ENCODE measurements at regions not wholly inside any gene's neighbourhood (a gene's known extent, or its start where the extent isn't known, plus 50 kb on each side); places are given as distances from the start of the nearest gene placed in this dataset.

DNA sequence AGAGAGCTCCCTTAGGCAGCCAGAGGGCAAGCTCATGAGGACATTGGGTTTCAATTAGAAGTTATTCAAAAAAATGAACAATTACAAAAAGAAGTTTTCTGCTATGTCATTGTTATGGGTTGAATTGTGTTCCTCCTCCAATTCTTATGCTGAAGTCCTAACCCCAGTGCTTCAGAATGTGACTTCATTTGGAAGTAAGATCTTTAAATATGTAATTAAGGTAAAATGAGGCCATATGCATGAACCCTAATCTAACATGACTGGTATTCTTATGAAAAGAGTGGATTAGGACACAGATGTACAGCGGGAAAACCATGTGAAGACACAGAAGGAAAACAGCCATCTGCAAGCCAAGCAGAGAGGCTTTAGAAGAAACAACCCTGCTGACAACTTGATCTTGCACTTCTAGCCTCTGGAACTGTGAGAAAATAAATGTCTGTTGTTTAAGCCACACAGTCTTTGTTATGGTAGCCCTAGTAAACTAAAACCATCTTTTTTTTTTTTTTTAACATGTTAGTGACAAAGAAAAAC lies 929.6 kb downstream of the EPHA3 start:
- H3K4me3 Mint-ChIP-seq (ENCODE audit: unreplicated experiment): no peak overlapping the region
- TF ChIP-seq, protein P1, sequence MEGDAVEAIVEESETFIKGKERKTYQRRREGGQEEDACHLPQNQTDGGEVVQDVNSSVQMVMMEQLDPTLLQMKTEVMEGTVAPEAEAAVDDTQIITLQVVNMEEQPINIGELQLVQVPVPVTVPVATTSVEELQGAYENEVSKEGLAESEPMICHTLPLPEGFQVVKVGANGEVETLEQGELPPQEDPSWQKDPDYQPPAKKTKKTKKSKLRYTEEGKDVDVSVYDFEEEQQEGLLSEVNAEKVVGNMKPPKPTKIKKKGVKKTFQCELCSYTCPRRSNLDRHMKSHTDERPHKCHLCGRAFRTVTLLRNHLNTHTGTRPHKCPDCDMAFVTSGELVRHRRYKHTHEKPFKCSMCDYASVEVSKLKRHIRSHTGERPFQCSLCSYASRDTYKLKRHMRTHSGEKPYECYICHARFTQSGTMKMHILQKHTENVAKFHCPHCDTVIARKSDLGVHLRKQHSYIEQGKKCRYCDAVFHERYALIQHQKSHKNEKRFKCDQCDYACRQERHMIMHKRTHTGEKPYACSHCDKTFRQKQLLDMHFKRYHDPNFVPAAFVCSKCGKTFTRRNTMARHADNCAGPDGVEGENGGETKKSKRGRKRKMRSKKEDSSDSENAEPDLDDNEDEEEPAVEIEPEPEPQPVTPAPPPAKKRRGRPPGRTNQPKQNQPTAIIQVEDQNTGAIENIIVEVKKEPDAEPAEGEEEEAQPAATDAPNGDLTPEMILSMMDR (IDR thresholded peaks at IDR 0.05; ENCODE audit: unreplicated experiment): no peak
- POLR2A ChIA-PET: no interaction called here
- no peaks in the 10 kb centered on the region for H3K36me3 Mint-ChIP-seq (ENCODE audit: insufficient read depth, unreplicated experiment)
- H3K9me3 Mint-ChIP-seq (ENCODE audit: unreplicated experiment): no peaks in the 10 kb centered on the region
- intact Hi-C loops (cut with micrococcal nuclease): no loop called here
- CTCF ChIA-PET: interaction anchor here (0.6 to 0.7 kb wide), 2 partner anchors 69 to 476 kb away, joined by 3 read pairs; no protein-coding TSS in a partner anchor
- H3K4me1 Mint-ChIP-seq (ENCODE audit: insufficient read depth, unreplicated experiment): peaks cover 7% of the 10 kb centered on the region
- no peak overlapping the region for H3K27ac Mint-ChIP-seq (ENCODE audit: low read depth, unreplicated experiment)
- DNase-seq (ENCODE audit: unreplicated experiment): no peak
- no TSS peak for BruUV-seq (replicated peaks)
- no peaks in the 10 kb centered on the region for H3K27me3 Mint-ChIP-seq (ENCODE audit: insufficient read depth, unreplicated experiment)

DNA sequence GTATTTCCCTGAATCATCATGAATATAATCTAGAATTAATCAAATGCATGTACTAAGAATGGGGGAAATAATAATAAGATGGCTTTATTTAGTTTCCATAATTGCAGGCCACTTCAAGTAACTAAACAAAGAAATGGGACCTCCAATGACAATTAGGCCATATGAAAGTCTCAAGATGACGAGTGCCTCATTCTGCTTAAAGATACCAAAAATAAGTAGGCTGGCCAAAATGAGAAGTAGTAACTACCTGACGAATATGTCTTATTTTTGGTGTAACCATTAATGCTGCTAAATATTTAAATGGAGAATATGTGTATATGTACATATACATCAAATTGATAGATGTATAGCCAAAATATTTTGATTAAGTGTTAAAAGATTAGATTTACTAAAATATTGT lies 932.6 kb downstream of the EPHA3 start:
- ChIA-PET CTCF (no interaction called here), POLR2A (no interaction called here)
- H3K36me3 Mint-ChIP-seq (ENCODE audit: insufficient read depth, unreplicated experiment): no peaks in the 10 kb centered on the region
- no peak overlapping the region for H3K27ac Mint-ChIP-seq (ENCODE audit: low read depth, unreplicated experiment)
- peaks cover 7% of the 10 kb centered on the region for H3K4me1 Mint-ChIP-seq (ENCODE audit: insufficient read depth, unreplicated experiment)
- intact Hi-C loops (cut with micrococcal nuclease): no loop called here
- no peak for DNase-seq (ENCODE audit: unreplicated experiment)
- no peaks in the 10 kb centered on the region for H3K27me3 Mint-ChIP-seq (ENCODE audit: insufficient read depth, unreplicated experiment)
- no peaks in the 10 kb centered on the region for H3K9me3 Mint-ChIP-seq (ENCODE audit: unreplicated experiment)
- no peak overlapping the region for H3K4me3 Mint-ChIP-seq (ENCODE audit: unreplicated experiment)
- BruUV-seq (replicated peaks): no TSS peak
- TF ChIP-seq, protein P1 (IDR thresholded peaks at IDR 0.05; ENCODE audit: unreplicated experiment): no peak

GRCh38 chr3:90040554-90040953 lies 933.1 kb downstream of the EPHA3 start:
- TF ChIP-seq, protein P1 (IDR thresholded peaks at IDR 0.05; ENCODE audit: unreplicated experiment): no peak
- Mint-ChIP-seq H3K36me3 (ENCODE audit: insufficient read depth, unreplicated experiment) (no peaks in the 10 kb centered on the region), H3K4me1 (ENCODE audit: insufficient read depth, unreplicated experiment) (peaks cover 5% of the 10 kb centered on the region), H3K27me3 (ENCODE audit: insufficient read depth, unreplicated experiment) (no peaks in the 10 kb centered on the region), H3K4me3 (ENCODE audit: unreplicated experiment) (no peak overlapping the region), H3K27ac (ENCODE audit: low read depth, unreplicated experiment) (no peak overlapping the region), H3K9me3 (ENCODE audit: unreplicated experiment) (no peaks in the 10 kb centered on the region)
- CTCF ChIA-PET: no interaction called here
- intact Hi-C loops (cut with micrococcal nuclease): no loop called here
- no peak for DNase-seq (ENCODE audit: unreplicated experiment)
- no TSS peak for BruUV-seq (replicated peaks)
- POLR2A ChIA-PET: no interaction called here

- Mint-ChIP-seq H3K4me3 (ENCODE audit: unreplicated experiment) (no peak overlapping the region), H3K4me1 (ENCODE audit: insufficient read depth, unreplicated experiment) (no peaks in the 10 kb centered on the region), H3K9me3 (ENCODE audit: unreplicated experiment) (no peaks in the 10 kb centered on the region), H3K27me3 (ENCODE audit: insufficient read depth, unreplicated experiment) (no peaks in the 10 kb centered on the region), H3K36me3 (ENCODE audit: insufficient read depth, unreplicated experiment) (no peaks in the 10 kb centered on the region), H3K27ac (ENCODE audit: low read depth, unreplicated experiment) (no peak overlapping the region)
- POLR2A ChIA-PET: no interaction called here
- intact Hi-C loops (cut with micrococcal nuclease): no loop called here
- DNase-seq (ENCODE audit: unreplicated experiment): no peak
- CTCF ChIA-PET: no interaction called here
- TF ChIP-seq, protein P1 (IDR thresholded peaks at IDR 0.05; ENCODE audit: unreplicated experiment): no peak
- no TSS peak for BruUV-seq (replicated peaks)
These were observed 934.6 kb downstream of the EPHA3 start for GRCh38 chr3:90041995-90042394.
